Prostate gland (tissue), 2 donors: ENCODE measurements at regions not wholly inside any gene's neighbourhood (a gene's known extent, or its start where the extent isn't known, plus 50 kb on each side); places are given as distances from the start of the nearest gene placed in this dataset.

Experiments
- CTCF ChIP-seq, 4 experiments: fragments of 200-600 bp in 2 of 4; fragments of 450-650 bp in 2 of 4; sonication (generic) in 2 of 4; IDR thresholded peaks; 1 replicate in 3 of 4; 2 replicates in 1 of 4; pipeline ENCODE4 v1.5.1; 2016 to 2019; ENCODE audit warnings: antibody characterized with exemption in 4 of 4, mild to moderate bottlenecking in 2 of 4, moderate library complexity in 2 of 4
- POLR2A ChIP-seq: fragments of 450-650 bp; IDR thresholded peaks from one replicate; pipeline ENCODE4 v1.6.1; 2016; ENCODE audit warnings: antibody characterized with exemption, mild to moderate bottlenecking
- POLR2AphosphoS5 ChIP-seq: sonication (generic); formaldehyde crosslinking; IDR thresholded peaks from one replicate; pipeline ENCODE4 v1.6.1; 2017; ENCODE audit warnings: antibody characterized with exemption

GRCh38 chr7:17448479-17449423, 150.3 kb downstream of the AHR start:
- no peak for TF ChIP-seq POLR2A
- no peak for TF ChIP-seq CTCF (IDR thresholded peaks at IDR 0.05)
- no peak for TF ChIP-seq POLR2AphosphoS5
